ENCODE measurements at regions not wholly inside any gene's neighbourhood (a gene's known extent, or its start where the extent isn't known, plus 50 kb on each side); places are given as distances from the start of the nearest gene placed in this dataset.
"Not testable (repeated sequence)": the region's sequence is repeated elsewhere in the genome, so short reads cannot be mapped to it uniquely, and the experiment has no call there.

- no peak for DNase-seq
- Histone ChIP-seq H3K4me3 (ENCODE audit: insufficient read depth, low read depth, low read length) (no peak overlapping the region), H3K27me3 (ENCODE audit: control insufficient read depth, insufficient read depth, low read length) (no peaks in the 10 kb centered on the region), H3K36me3 (replicated peaks; ENCODE audit: control insufficient read depth, insufficient read depth, low read length) (no peaks in the 10 kb centered on the region)
Observed at GRCh38 chr6:10163203-10163962, 251.5 kb downstream of the TFAP2A start.

DNA sequence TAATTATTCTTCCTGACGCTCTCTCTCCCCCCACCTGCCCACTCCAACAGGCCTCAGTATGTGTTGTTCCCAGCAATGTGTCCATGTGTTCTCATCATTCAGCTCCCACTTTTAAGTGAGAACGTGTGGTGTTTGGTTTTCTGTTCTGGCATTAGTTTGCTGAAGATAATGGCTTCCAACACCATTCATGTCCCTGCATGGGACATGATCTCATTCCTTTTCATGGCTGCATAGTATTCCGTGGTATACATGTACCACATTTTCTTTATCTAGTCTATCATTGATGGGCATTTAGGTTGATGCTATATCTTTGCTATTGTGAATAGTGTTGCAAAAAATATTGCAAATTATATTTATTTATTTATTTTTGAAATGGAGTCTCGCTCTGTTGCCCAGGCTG lies 258.0 kb downstream of the TFAP2A start:
- DNase-seq, result no peak
- H3K27me3 ChIP-seq (ENCODE audit: control insufficient read depth, insufficient read depth, low read length), result no peaks in the 10 kb centered on the region
- no peaks in the 10 kb centered on the region for H3K36me3 ChIP-seq (replicated peaks; ENCODE audit: control insufficient read depth, insufficient read depth, low read length)
- no peak overlapping the region for H3K4me3 ChIP-seq (ENCODE audit: insufficient read depth, low read depth, low read length)

GRCh38 chr6:10154251-10154650 lies 260.6 kb downstream of the TFAP2A start:
- no peak for DNase-seq
- Histone ChIP-seq H3K27me3 (ENCODE audit: control insufficient read depth, insufficient read depth, low read length) (no peaks in the 10 kb centered on the region), H3K4me3 (ENCODE audit: insufficient read depth, low read depth, low read length) (no peak overlapping the region), H3K36me3 (replicated peaks; ENCODE audit: control insufficient read depth, insufficient read depth, low read length) (no peaks in the 10 kb centered on the region)

DNA sequence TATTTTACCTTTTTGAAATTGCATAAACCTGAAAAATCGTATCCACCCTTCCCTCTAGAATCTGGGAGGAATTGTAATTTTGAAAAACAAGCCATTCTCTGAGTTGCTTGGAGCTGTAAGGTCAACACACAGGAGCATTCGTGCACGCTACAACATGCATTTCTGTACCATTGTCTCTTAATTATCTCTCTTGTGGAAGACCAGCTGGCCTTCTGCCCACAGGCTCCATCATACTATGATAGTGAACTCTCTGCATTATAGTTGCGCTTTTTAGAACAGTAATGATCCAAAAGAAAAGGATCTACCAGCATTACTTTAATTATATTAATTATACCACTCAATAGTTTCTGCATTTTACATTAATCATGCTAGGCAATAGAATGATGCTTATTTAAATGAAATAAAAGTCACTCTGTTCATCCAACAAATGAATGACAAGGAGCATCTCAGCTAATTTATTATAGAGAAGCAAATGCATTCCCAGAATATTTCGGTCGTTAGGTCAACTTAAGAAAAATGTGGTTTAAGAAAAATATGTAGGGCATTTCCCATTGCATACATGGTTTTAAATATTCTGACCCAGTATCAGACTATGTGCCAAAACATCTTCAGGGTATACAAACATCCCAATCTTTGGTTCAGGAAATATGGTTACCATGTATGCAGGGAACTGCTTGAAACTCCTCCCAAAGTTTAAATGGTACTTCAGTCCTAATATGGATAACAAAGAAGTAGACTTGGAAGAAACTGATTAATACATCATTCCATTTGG lies 263.5 kb downstream of the TFAP2A start:
- DNase-seq, result no peak
- no peak overlapping the region for H3K4me3 ChIP-seq (ENCODE audit: insufficient read depth, low read depth, low read length)
- no peaks in the 10 kb centered on the region for H3K27me3 ChIP-seq (ENCODE audit: control insufficient read depth, insufficient read depth, low read length)
- H3K36me3 ChIP-seq (replicated peaks; ENCODE audit: control insufficient read depth, insufficient read depth, low read length), result no peaks in the 10 kb centered on the region

DNA sequence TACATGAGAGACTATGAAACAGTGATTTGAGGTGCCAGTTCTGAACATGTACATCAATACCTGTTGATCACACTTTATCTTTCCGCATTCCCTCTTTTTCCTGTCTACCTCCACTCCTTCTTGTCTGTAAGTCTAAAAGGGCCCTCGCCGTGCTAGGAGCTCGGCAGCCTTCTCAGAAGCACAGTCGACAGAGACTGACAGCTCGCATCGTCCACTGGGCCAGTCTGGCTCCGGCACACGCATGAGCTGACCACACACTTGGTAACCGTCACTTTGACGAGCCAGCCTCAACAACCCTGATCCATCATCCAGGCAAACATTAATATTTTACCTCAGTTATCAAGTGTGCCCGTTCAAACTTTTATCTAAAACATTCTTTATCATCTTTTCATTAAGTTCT lies 265.3 kb downstream of the TFAP2A start:
- Histone ChIP-seq H3K27me3 (ENCODE audit: control insufficient read depth, insufficient read depth, low read length) (no peaks in the 10 kb centered on the region), H3K4me3 (ENCODE audit: insufficient read depth, low read depth, low read length) (no peak overlapping the region), H3K36me3 (replicated peaks; ENCODE audit: control insufficient read depth, insufficient read depth, low read length) (no peaks in the 10 kb centered on the region)
- no peak for DNase-seq

DNA sequence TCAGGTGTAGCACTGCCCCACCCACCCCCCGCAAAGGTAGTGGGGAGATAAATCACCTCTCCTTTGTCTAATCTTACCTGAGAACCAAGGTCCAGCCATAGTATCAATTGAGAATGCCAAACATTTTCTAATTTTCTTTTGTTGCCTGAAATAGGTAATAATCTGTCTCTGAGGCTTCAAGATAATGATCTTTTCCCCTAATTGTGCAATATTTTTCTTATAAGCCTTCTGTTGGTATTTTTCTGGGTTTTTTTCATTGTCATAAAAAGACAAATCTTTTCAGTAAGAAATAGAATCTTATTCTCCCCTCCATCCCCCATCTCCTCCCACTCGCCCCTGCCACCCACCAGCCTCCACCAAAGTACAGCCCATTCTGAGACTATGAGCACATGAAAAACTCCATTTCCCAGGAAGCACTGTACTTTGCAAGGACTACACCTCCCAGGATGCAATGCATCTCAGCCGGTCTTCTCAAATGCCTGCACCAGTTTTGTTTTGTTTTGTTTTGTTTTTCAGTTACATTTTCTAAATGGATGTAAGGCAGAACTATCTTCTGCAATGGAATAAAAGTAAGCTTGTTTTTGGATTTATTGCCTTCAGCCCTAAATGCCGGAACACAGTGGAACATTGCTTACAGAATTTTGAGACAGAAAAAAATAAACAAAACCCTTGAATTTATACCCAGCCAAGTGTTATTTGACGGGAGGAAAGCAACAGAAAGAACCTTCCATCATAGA lies 268.0 kb downstream of the TFAP2A start:
- Histone ChIP-seq H3K4me3 (ENCODE audit: insufficient read depth, low read depth, low read length) (no peak overlapping the region; the same call in 1 of the 2 replicates), H3K27me3 (ENCODE audit: control insufficient read depth, insufficient read depth, low read length) (no peaks in the 10 kb centered on the region), H3K36me3 (replicated peaks; ENCODE audit: control insufficient read depth, insufficient read depth, low read length) (no peaks in the 10 kb centered on the region)
- peak; percentile 56 for DNase-seq

DNA sequence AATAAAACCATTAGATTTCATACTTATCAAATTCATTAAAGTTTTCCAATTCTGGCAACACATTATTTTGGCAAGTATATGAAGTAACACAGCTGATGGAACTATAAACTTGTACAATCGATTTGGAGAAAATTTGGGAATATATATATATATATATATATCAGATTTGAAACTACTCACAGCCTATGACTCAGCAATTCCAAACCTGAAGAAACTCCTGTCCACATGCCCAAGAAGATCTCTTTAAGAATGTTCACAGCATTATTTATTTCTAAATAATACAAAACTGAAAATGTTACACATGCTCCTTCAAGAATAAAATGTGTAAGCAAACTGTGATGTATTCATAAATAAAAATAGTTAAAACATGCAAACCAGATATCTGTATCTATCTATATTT lies 270.1 kb downstream of the TFAP2A start:
- H3K27me3 ChIP-seq (ENCODE audit: control insufficient read depth, insufficient read depth, low read length), result no peaks in the 10 kb centered on the region
- no peaks in the 10 kb centered on the region for H3K36me3 ChIP-seq (replicated peaks; ENCODE audit: control insufficient read depth, insufficient read depth, low read length)
- DNase-seq, result no peak
- no peak overlapping the region for H3K4me3 ChIP-seq (ENCODE audit: insufficient read depth, low read depth, low read length)

DNA sequence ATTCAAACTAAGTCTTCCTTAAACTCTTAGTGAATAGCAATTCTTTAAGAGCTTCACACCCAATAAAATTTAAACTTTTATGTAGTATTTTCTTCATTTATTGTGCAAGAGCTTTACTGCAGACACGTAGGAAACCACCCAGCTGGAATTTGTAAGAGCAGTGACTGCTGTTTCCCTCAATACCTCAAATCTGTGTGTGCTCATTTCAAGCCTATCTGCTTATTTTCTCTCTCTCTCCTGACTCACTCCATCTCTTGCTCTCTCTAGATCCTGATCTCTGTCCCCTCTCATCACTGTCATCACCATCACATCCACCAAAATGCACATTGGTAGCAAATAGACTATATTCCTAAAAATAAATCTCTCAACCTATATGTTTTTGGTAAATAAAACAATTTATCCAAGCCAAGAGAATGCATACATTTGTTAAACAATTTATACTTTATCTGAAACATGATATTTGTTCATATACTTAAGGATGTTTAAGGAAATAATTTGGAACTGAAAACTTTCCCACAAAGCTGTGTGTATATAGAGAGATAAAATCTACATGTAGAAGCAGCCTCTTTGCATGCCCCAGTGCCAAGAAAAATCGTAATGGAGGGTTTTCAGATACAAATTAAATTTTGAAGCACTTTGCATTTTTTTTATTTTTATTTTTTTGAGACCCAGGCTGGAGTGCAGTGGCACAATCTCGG lies 273.0 kb downstream of the TFAP2A start:
- Histone ChIP-seq H3K27me3 (ENCODE audit: control insufficient read depth, insufficient read depth, low read length) (no peaks in the 10 kb centered on the region), H3K36me3 (replicated peaks; ENCODE audit: control insufficient read depth, insufficient read depth, low read length) (no peaks in the 10 kb centered on the region), H3K4me3 (ENCODE audit: insufficient read depth, low read depth, low read length) (no peak overlapping the region)
- DNase-seq, result no peak

- Histone ChIP-seq H3K27me3 (ENCODE audit: control insufficient read depth, insufficient read depth, low read length) (no peaks in the 10 kb centered on the region), H3K4me3 (ENCODE audit: insufficient read depth, low read depth, low read length) (no peak overlapping the region), H3K36me3 (replicated peaks; ENCODE audit: control insufficient read depth, insufficient read depth, low read length) (no peaks in the 10 kb centered on the region)
- no peak for DNase-seq
Observed at GRCh38 chr6:10140824-10141223, 274.1 kb downstream of the TFAP2A start.

- DNase-seq, result no peak
- Histone ChIP-seq H3K4me3 (ENCODE audit: insufficient read depth, low read depth, low read length) (no peak overlapping the region), H3K36me3 (replicated peaks; ENCODE audit: control insufficient read depth, insufficient read depth, low read length) (no peaks in the 10 kb centered on the region), H3K27me3 (ENCODE audit: control insufficient read depth, insufficient read depth, low read length) (no peaks in the 10 kb centered on the region)
Observed at GRCh38 chr6:10140136-10140535, 274.7 kb downstream of the TFAP2A start.

GRCh38 chr6:10138917-10139316 lies 276.0 kb downstream of the TFAP2A start:
- no peak overlapping the region for H3K4me3 ChIP-seq (ENCODE audit: insufficient read depth, low read depth, low read length)
- no peaks in the 10 kb centered on the region for H3K27me3 ChIP-seq (ENCODE audit: control insufficient read depth, insufficient read depth, low read length)
- no peak for DNase-seq
- no peaks in the 10 kb centered on the region for H3K36me3 ChIP-seq (replicated peaks; ENCODE audit: control insufficient read depth, insufficient read depth, low read length)

- Histone ChIP-seq H3K4me3 (ENCODE audit: insufficient read depth, low read depth, low read length) (no peak overlapping the region), H3K27me3 (ENCODE audit: control insufficient read depth, insufficient read depth, low read length) (no peaks in the 10 kb centered on the region), H3K36me3 (replicated peaks; ENCODE audit: control insufficient read depth, insufficient read depth, low read length) (no peaks in the 10 kb centered on the region)
- DNase-seq, result no peak
Observed at GRCh38 chr6:10136636-10137035, 278.2 kb downstream of the TFAP2A start.

DNA sequence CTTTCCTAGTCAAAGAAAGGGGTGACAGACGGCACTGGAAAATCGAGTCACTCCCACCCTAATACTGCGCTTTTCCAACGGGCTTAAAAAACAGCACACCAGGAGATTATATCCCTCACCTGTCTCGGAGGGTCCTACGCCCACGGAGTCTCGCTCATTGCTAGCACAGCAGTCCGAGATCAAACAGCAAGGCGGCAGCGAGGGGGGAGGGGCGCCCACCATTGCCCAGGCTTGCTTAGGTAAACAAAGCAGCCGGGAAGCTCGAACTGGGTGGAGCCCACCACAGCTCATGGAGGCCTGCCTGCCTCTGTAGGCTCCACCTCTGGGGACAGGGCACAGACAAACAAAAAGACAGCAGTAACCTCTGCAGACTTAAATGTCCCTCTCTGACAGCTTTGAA lies 280.7 kb downstream of the TFAP2A start:
- not testable (repeated sequence) for H3K36me3 ChIP-seq (replicated peaks; ENCODE audit: control insufficient read depth, insufficient read depth, low read length); H3K27me3 ChIP-seq (ENCODE audit: control insufficient read depth, insufficient read depth, low read length); DNase-seq; H3K4me3 ChIP-seq (ENCODE audit: insufficient read depth, low read depth, low read length)

GRCh38 chr6:10128721-10129120 lies 286.2 kb downstream of the TFAP2A start:
- Histone ChIP-seq H3K4me3 (ENCODE audit: insufficient read depth, low read depth, low read length) (no peak overlapping the region), H3K27me3 (ENCODE audit: control insufficient read depth, insufficient read depth, low read length) (no peaks in the 10 kb centered on the region), H3K36me3 (replicated peaks; ENCODE audit: control insufficient read depth, insufficient read depth, low read length) (no peaks in the 10 kb centered on the region)
- DNase-seq, result no peak

All from H7 (cell line).